HepG2 (cell line): ENCODE measurements at regions not wholly inside any gene's neighbourhood (a gene's known extent, or its start where the extent isn't known, plus 50 kb on each side); places are given as distances from the start of the nearest gene placed in this dataset.

Experiments
- ATAC-seq: fragments of 200-7000 bp; cut with Tn5 transposase; 3 replicates; pipeline ENCODE4 v1.9.1; 2020; ENCODE audit warnings: mild to moderate bottlenecking, moderate library complexity
- BruUV-seq: library from RNA; stranded (reverse); fragments of 400-500 nt; replicated peaks from 2 replicates; lab custom pipeline; 2021; lab: Mats Ljungman, UMichigan
- CTCF ChIA-PET: fragments of 300-600 bp; formaldehyde crosslinking; extraction: SDS; loops from one replicate; lab custom pipeline; 2021; ENCODE audit warnings: low total read pairs, inconsistent platforms, low intra/inter-chr PET ratio; lab: Yijun Ruan, JAX
- POLR2A ChIA-PET: fragments of 350-600 bp; sonication (Branson Sonifier 250); formaldehyde crosslinking; loops from one replicate; lab custom pipeline; 2020; ENCODE audit warnings: antibody characterized with exemption, inconsistent platforms; lab: Yijun Ruan, JAX
- DNase-seq: peaks from one replicate; pipeline ENCODE4 v3.0.0-alpha.2; 2015; ENCODE audit warnings: low spot score
- FAIRE-seq: peaks from 3 replicates; lab custom pipeline; 2011; peaks lifted over from hg19 to GRCh38; lab: Jason Lieb, UNC
- H2AFZ ChIP-seq: one replicate; pipeline ENCODE4 v1.6.1; 2011; ENCODE audit warnings: low read length, inconsistent platforms
- H3K27ac ChIP-seq: fragments of 300-600 bp; 3 replicates; pipeline ENCODE4 v1.8.0; 2011; ENCODE audit warnings: mixed run types, mild to moderate bottlenecking, mixed read lengths, low read length, inconsistent platforms; ENCODE audit not compliant: insufficient read depth; ENCODE audit errors: extremely low read length
- H3K27me3 ChIP-seq, 2 experiments: fragments of 200-600 bp in 1 of 2; 2 replicates in 1 of 2; 3 replicates in 1 of 2; pipeline versions ENCODE4 v1.6.0 to v1.8.0; 2011; ENCODE audit warnings: low read length in 2 of 2, mild to moderate bottlenecking in 2 of 2, moderate library complexity in 2 of 2, inconsistent platforms in 1 of 2; ENCODE audit not compliant: insufficient read depth in 2 of 2, control insufficient read depth in 1 of 2
- H3K36me3 ChIP-seq, 2 experiments: fragments of 200-600 bp in 1 of 2; replicated peaks in 1 of 2; 2 replicates in 1 of 2; 3 replicates in 1 of 2; pipeline versions ENCODE4 v1.5.1 to v1.8.0; 2011; ENCODE audit warnings: low read length in 2 of 2, inconsistent platforms in 1 of 2; ENCODE audit not compliant: insufficient read depth in 2 of 2, control insufficient read depth in 1 of 2
- H3K4me1 ChIP-seq: 2 replicates; pipeline ENCODE4 v1.5.1; 2012; ENCODE audit warnings: low read length, inconsistent platforms; ENCODE audit not compliant: insufficient read depth
- H3K4me2 ChIP-seq: 2 replicates; pipeline ENCODE4 v1.6.0; 2011; ENCODE audit warnings: low read depth, low read length, inconsistent platforms
- H3K4me3 ChIP-seq, 3 experiments: fragments of 200-600 bp in 1 of 3; sonication (generic), shearing (Covaris generic) in 1 of 3; replicated peaks in 1 of 3; 2 replicates each; pipeline ENCODE4 v1.5.1; 2011 to 2016; ENCODE audit warnings: low read length in 3 of 3, inconsistent platforms in 2 of 3, low read depth in 2 of 3, mild to moderate bottlenecking in 2 of 3, control low read depth in 1 of 3, mixed read lengths in 1 of 3; ENCODE audit not compliant: insufficient read depth in 1 of 3
- H3K79me2 ChIP-seq: one replicate; pipeline ENCODE4 v1.6.1; 2011; ENCODE audit warnings: low read length, inconsistent platforms; ENCODE audit not compliant: insufficient read depth
- H3K9ac ChIP-seq: 2 replicates; pipeline ENCODE4 v1.6.0; 2011; ENCODE audit warnings: mild to moderate bottlenecking, low read depth, low read length, inconsistent platforms; ENCODE audit not compliant: insufficient read depth
- H3K9me3 ChIP-seq: 2 replicates; pipeline ENCODE4 v1.5.1; 2012; ENCODE audit warnings: mild to moderate bottlenecking, low read length
- H4K20me1 ChIP-seq: 2 replicates; pipeline ENCODE4 v1.6.0; 2011; ENCODE audit warnings: inconsistent platforms, mild to moderate bottlenecking, low read length, moderate library complexity; ENCODE audit not compliant: insufficient read depth
- AKAP8 ChIP-seq: sonication (generic); formaldehyde crosslinking; IDR thresholded peaks from 2 replicates; pipeline ENCODE4 v1.5.1; 2020; ENCODE audit warnings: mild to moderate bottlenecking, missing genetic modification reagents
- ARNT2 ChIP-seq: sonication (generic); formaldehyde crosslinking; IDR thresholded peaks from 2 replicates; pipeline ENCODE4 v1.8.0; 2022; ENCODE audit warnings: mild to moderate bottlenecking, low read depth, missing genetic modification reagents, moderate library complexity
- JARID2 ChIP-seq: sonication (generic); formaldehyde crosslinking; IDR thresholded peaks from 2 replicates; pipeline ENCODE4 v1.8.1; 2023; ENCODE audit warnings: missing genetic modification reagents, inconsistent platforms; ENCODE audit not compliant: insufficient replicate concordance
- MEIS1 ChIP-seq: sonication (generic); formaldehyde crosslinking; IDR thresholded peaks from 2 replicates; pipeline ENCODE4 v1.9.0; 2021; ENCODE audit warnings: mild to moderate bottlenecking, missing genetic modification reagents, moderate library complexity, borderline replicate concordance
- NCOA1 ChIP-seq: sonication (generic); formaldehyde crosslinking; IDR thresholded peaks from 2 replicates; pipeline ENCODE4 v1.9.0; 2021; ENCODE audit warnings: missing genetic modification reagents
- POLR2AphosphoS5 ChIP-seq: IDR thresholded peaks from 2 replicates; pipeline ENCODE4 v1.6.1; 2012; ENCODE audit warnings: low read depth, low read length
- RFXAP ChIP-seq: sonication (generic); formaldehyde crosslinking; IDR thresholded peaks from 2 replicates; pipeline ENCODE4 v1.4.0; 2020; ENCODE audit warnings: missing genetic modification reagents, borderline replicate concordance
- SP2 ChIP-seq: sonication (generic); formaldehyde crosslinking; IDR thresholded peaks from 2 replicates; pipeline ENCODE4 v1.5.1; 2020; ENCODE audit warnings: mild to moderate bottlenecking, missing genetic modification reagents
- SRF ChIP-seq: IDR thresholded peaks from 2 replicates; pipeline ENCODE4 v1.6.1; 2011; ENCODE audit warnings: mild to moderate bottlenecking, low read depth, low read length, moderate library complexity
- TFAP4 ChIP-seq: sonication (generic); IDR thresholded peaks from 2 replicates; pipeline ENCODE4 v1.6.1; 2016; ENCODE audit warnings: low read depth, borderline replicate concordance
- ZNF17 ChIP-seq: sonication (generic); formaldehyde crosslinking; IDR thresholded peaks from 2 replicates; pipeline ENCODE4 v1.5.0; 2020; ENCODE audit warnings: mild to moderate bottlenecking, missing genetic modification reagents
- ZNF256 ChIP-seq: sonication (generic); formaldehyde crosslinking; conservative IDR thresholded peaks from 2 replicates; pipeline ENCODE4 v1.4.0; 2020; ENCODE audit warnings: missing genetic modification reagents
- ZNF451 ChIP-seq: sonication (generic); formaldehyde crosslinking; IDR thresholded peaks from 2 replicates; pipeline ENCODE4 v1.5.0; 2020; ENCODE audit warnings: mild to moderate bottlenecking, missing genetic modification reagents
- ZSCAN20 ChIP-seq: sonication (generic); formaldehyde crosslinking; IDR thresholded peaks from 2 replicates; pipeline ENCODE4 v1.4.0; 2020; ENCODE audit warnings: missing genetic modification reagents, mild to moderate bottlenecking, borderline replicate concordance
- ZSCAN22 ChIP-seq: sonication (generic); formaldehyde crosslinking; IDR thresholded peaks from 2 replicates; pipeline ENCODE4 v1.4.0; 2020; ENCODE audit warnings: mild to moderate bottlenecking, missing genetic modification reagents
- WGBS: methylation state at CpG from one replicate; pipeline ENCODE4 v1.1.6; 2017; ENCODE audit warnings: low lambda C conversion rate; 5-methylcytosine and 5-hydroxymethylcytosine counted together
- in situ Hi-C: cut with HindIII; loops from 2 replicates; pipeline ENCODE4 v1.10.0; 2017; ENCODE audit warnings: low pct_unique_long_range_greater_than_20kb; ENCODE audit not compliant: extremely low pct_ligation_motif_present
- intact Hi-C: fragments of 100-400 bp; cut with micrococcal nuclease; formaldehyde crosslinking; loops from one replicate; pipeline ENCODE4 v1.10.0; 2022; ENCODE audit not compliant: unreplicated experiment
- TF ChIP-seq, protein P1 (sequence below), 2 experiments: fragments of 450-650 bp in 1 of 2; sonication (generic) in 1 of 2; formaldehyde crosslinking in 1 of 2; IDR thresholded peaks; 2 replicates each; pipeline versions ENCODE4 v1.6.1 to v1.8.0; 2016 to 2022; ENCODE audit warnings: antibody characterized with exemption in 1 of 2, mild to moderate bottlenecking in 1 of 2, missing genetic modification reagents in 1 of 2

DNA sequence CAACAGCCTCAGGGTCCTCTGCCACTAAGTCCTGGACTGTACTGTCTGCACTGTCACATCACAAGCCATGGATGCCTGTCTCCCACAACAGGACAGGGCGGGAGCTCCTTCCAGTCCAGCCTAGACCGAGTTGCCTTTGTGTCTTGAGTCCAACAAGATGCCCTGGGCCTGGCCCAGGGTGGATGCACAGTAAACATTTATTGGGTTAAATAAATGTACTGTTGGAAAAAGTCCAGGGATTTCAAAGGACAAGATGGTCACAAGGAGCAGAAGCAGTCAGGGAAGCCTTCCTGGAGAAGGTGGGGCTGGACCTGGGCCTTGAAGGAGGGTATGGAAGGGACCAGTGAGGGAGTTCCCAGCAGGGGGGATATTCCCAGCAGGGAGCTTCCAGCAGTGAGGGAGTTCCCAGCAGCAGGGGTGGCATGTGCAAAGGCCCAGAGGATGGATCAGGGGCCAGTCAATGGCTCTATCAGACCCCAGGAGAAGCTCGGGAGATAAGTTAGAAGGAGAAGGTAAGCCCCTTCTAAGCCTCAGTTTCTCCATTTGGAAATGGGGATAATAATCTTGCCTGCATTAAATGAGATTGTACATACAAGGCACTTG lies 72.7 kb upstream of the NEURL1B start:
- peaks cover 18 to 47% of the 10 kb centered on the region in 2 experiments for H3K27me3 ChIP-seq
- intact Hi-C loops = no loop called here
- H3K27ac ChIP-seq = no peak overlapping the region
- H3K79me2 ChIP-seq = no peaks in the 10 kb centered on the region
- peaks cover 15% of the 10 kb centered on the region for H3K4me1 ChIP-seq
- H3K9me3 ChIP-seq = no peaks in the 10 kb centered on the region
- H3K36me3 ChIP-seq = no peaks in the 10 kb centered on the region
- no peak for ATAC-seq
- FAIRE-seq = no peak
- DNase-seq = no peak
- 56% methylated on average over 3 of the region's 3 CpGs for WGBS
- no peak overlapping the region for H3K9ac ChIP-seq
- H2AFZ ChIP-seq = no peak overlapping the region
- CTCF ChIA-PET = no interaction called here
- no peak overlapping the region for H3K4me3 ChIP-seq
- POLR2A ChIA-PET = no interaction called here
- in situ Hi-C loops = no loop called here
- BruUV-seq = no TSS peak
- no peak overlapping the region for H3K4me2 ChIP-seq
- H4K20me1 ChIP-seq = no peaks in the 10 kb centered on the region
- TF ChIP-seq MEIS1 (CRISPR knock-in tag) = no peak
- no peak for TF ChIP-seq SRF
- TF ChIP-seq SP2 (CRISPR knock-in tag) = no peak
- no peak for TF ChIP-seq AKAP8 (CRISPR knock-in tag)
- no peak for TF ChIP-seq POLR2AphosphoS5
- TF ChIP-seq ZSCAN20 (CRISPR knock-in tag) = no peak
- TF ChIP-seq JARID2 (CRISPR knock-in tag) = no peak
- no peak for TF ChIP-seq ZSCAN22 (CRISPR knock-in tag)
- TF ChIP-seq, protein P1, sequence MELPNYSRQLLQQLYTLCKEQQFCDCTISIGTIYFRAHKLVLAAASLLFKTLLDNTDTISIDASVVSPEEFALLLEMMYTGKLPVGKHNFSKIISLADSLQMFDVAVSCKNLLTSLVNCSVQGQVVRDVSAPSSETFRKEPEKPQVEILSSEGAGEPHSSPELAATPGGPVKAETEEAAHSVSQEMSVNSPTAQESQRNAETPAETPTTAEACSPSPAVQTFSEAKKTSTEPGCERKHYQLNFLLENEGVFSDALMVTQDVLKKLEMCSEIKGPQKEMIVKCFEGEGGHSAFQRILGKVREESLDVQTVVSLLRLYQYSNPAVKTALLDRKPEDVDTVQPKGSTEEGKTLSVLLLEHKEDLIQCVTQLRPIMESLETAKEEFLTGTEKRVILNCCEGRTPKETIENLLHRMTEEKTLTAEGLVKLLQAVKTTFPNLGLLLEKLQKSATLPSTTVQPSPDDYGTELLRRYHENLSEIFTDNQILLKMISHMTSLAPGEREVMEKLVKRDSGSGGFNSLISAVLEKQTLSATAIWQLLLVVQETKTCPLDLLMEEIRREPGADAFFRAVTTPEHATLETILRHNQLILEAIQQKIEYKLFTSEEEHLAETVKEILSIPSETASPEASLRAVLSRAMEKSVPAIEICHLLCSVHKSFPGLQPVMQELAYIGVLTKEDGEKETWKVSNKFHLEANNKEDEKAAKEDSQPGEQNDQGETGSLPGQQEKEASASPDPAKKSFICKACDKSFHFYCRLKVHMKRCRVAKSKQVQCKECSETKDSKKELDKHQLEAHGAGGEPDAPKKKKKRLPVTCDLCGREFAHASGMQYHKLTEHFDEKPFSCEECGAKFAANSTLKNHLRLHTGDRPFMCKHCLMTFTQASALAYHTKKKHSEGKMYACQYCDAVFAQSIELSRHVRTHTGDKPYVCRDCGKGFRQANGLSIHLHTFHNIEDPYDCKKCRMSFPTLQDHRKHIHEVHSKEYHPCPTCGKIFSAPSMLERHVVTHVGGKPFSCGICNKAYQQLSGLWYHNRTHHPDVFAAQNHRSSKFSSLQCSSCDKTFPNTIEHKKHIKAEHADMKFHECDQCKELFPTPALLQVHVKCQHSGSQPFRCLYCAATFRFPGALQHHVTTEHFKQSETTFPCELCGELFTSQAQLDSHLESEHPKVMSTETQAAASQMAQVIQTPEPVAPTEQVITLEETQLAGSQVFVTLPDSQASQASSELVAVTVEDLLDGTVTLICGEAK (IDR thresholded peaks at IDR 0.05) = no peak
- TF ChIP-seq, protein P1 (CRISPR knock-in tag; IDR thresholded peaks at IDR 0.05) = no peak
- TF ChIP-seq ZNF451 (CRISPR knock-in tag) = no peak
- no peak for TF ChIP-seq ARNT2 (CRISPR knock-in tag)
- no peak for TF ChIP-seq TFAP4
- no peak for TF ChIP-seq ZNF17 (CRISPR knock-in tag)
- no peak for TF ChIP-seq NCOA1 (CRISPR knock-in tag)
- TF ChIP-seq RFXAP (CRISPR knock-in tag) = no peak
- TF ChIP-seq ZNF256 (CRISPR knock-in tag) = no peak
